HCT116 (cell line): ENCODE measurements at regions not wholly inside any gene's neighbourhood (a gene's known extent, or its start where the extent isn't known, plus 50 kb on each side); places are given as distances from the start of the nearest gene placed in this dataset.

ENCODE experiments used
- ATAC-seq: fragments of 200-7000 bp; cut with Tn5 transposase; 2 replicates; pipeline ENCODE4 v1.9.1; 2020; ENCODE audit warnings: mild to moderate bottlenecking, moderate library complexity
- BruUV-seq: library from RNA; stranded (reverse); fragments of 400-500 nt; replicated peaks from 2 replicates; lab custom pipeline; 2021; lab: Mats Ljungman, UMichigan
- CTCF ChIA-PET: fragments of 300-600 bp; sonication (Branson Sonifier 250); formaldehyde crosslinking; loops from one replicate; lab custom pipeline; 2021; ENCODE audit warnings: antibody characterized with exemption; lab: Charles Lee
- POLR2A ChIA-PET: fragments of 300-600, 350-600 bp; sonication (Branson Sonifier 250); formaldehyde crosslinking; loops from one replicate; lab custom pipeline; 2021; ENCODE audit warnings: antibody characterized with exemption; lab: Charles Lee
- RAD21 ChIA-PET, 2 experiments: fragments of 300-600 bp; sonication (Branson Sonifier 250); formaldehyde crosslinking; loops; one replicate each; lab custom pipeline; 2023; ENCODE audit warnings: low total read pairs in 2 of 2; ENCODE audit not compliant: uncharacterized antibody in 2 of 2, unreplicated experiment in 2 of 2, low non-redundant PET in 1 of 2; lab: Charles Lee
- DNase-seq: peaks from one replicate; pipeline ENCODE4 v3.0.0-alpha.2; 2010; ENCODE audit warnings: low read depth, low spot score
- H2AFZ ChIP-seq: fragments of 200-600 bp; shearing (Covaris generic), sonication (generic); 2 replicates; pipeline ENCODE4 v1.6.1; 2017; ENCODE audit warnings: low read depth, mixed run types, mixed read lengths, antibody characterized with exemption, low read length; ENCODE audit not compliant: poor library complexity, severe bottlenecking
- H3K27ac ChIP-seq: 2 replicates; pipeline ENCODE4 v1.5.1; 2012; ENCODE audit warnings: low read depth, low read length
- H3K27me3 ChIP-seq: fragments of 200-600 bp; sonication (generic); 2 replicates; pipeline ENCODE4 v1.6.1; 2016; ENCODE audit warnings: mixed run types, low read length, mixed read lengths; ENCODE audit not compliant: insufficient read depth
- H3K36me3 ChIP-seq, 2 experiments: fragments of 200-500 bp in 1 of 2; fragments of 200-600 bp in 1 of 2; sonication (Bioruptor generic) in 1 of 2; sonication (generic) in 1 of 2; 2 replicates each; pipeline versions ENCODE4 v1.5.1 to v1.6.1; 2014 to 2016; ENCODE audit warnings: low read length in 2 of 2, inconsistent platforms in 1 of 2, mixed read lengths in 1 of 2, mixed run types in 1 of 2; ENCODE audit not compliant: insufficient read depth in 2 of 2, control insufficient read depth in 1 of 2
- H3K4me1 ChIP-seq, 2 experiments: fragments of 200-600 bp in 1 of 2; sonication (generic) in 1 of 2; 2 replicates each; pipeline versions ENCODE4 v1.5.1 to v1.6.1; 2012 to 2017; ENCODE audit warnings: low read length in 2 of 2, inconsistent platforms in 1 of 2, mild to moderate bottlenecking in 1 of 2, mixed read lengths in 1 of 2, mixed run types in 1 of 2, moderate library complexity in 1 of 2; ENCODE audit not compliant: insufficient read depth in 2 of 2, control insufficient read depth in 1 of 2
- H3K4me2 ChIP-seq: fragments of 200-600 bp; sonication (generic); 2 replicates; pipeline ENCODE4 v1.6.1; 2017; ENCODE audit warnings: mixed run types, low read length, mixed read lengths
- H3K4me3 ChIP-seq, 2 experiments: fragments of 200-600 bp in 1 of 2; sonication (generic) in 1 of 2; replicated peaks in 1 of 2; 2 replicates each; pipeline ENCODE4 v1.5.1; 2011 to 2016; ENCODE audit warnings: low read length in 2 of 2, control low read depth in 1 of 2, low read depth in 1 of 2, mild to moderate bottlenecking in 1 of 2, mixed read lengths in 1 of 2, mixed run types in 1 of 2
- H3K79me2 ChIP-seq: fragments of 200-600 bp; sonication (generic); 2 replicates; pipeline ENCODE4 v1.6.1; 2017; ENCODE audit warnings: mild to moderate bottlenecking, mixed run types, low read length, moderate library complexity, mixed read lengths; ENCODE audit not compliant: insufficient read depth
- H3K9ac ChIP-seq: fragments of 200-600 bp; sonication (generic); 2 replicates; pipeline ENCODE4 v1.6.1; 2016; ENCODE audit warnings: low read length, mixed read lengths
- H3K9me2 ChIP-seq: fragments of 200-600 bp; sonication (generic), shearing (Covaris generic); 2 replicates; pipeline ENCODE4 v1.6.1; 2017; ENCODE audit warnings: mixed run types, mild to moderate bottlenecking, moderate library complexity; ENCODE audit not compliant: insufficient read depth
- H3K9me3 ChIP-seq, 2 experiments: fragments of 200-500 bp in 1 of 2; fragments of 200-600 bp in 1 of 2; sonication (Bioruptor generic) in 1 of 2; sonication (generic) in 1 of 2; 2 replicates each; pipeline ENCODE4 v1.6.1; 2014 to 2017; ENCODE audit warnings: low read length in 2 of 2, mixed read lengths in 2 of 2, inconsistent platforms in 1 of 2, low read depth in 1 of 2, mild to moderate bottlenecking in 1 of 2, mixed run types in 1 of 2, moderate library complexity in 1 of 2; ENCODE audit not compliant: control insufficient read depth in 1 of 2, insufficient read depth in 1 of 2
- H4K20me1 ChIP-seq: fragments of 200-600 bp; sonication (generic), shearing (Covaris generic); 2 replicates; pipeline ENCODE4 v1.6.1; 2017; ENCODE audit warnings: mixed run types, mild to moderate bottlenecking, moderate library complexity; ENCODE audit not compliant: insufficient read depth
- CTCF ChIP-seq, 3 experiments: fragments of 200-600 bp in 1 of 3; sonication (generic) in 1 of 3; IDR thresholded peaks in 2 of 3; conservative IDR thresholded peaks in 1 of 3; 2 replicates each; pipeline ENCODE4 v1.5.1; 2012 to 2017; ENCODE audit warnings: low read depth in 2 of 3, low read length in 2 of 3, antibody characterized with exemption in 1 of 3, borderline replicate concordance in 1 of 3, control low read depth in 1 of 3, mild to moderate bottlenecking in 1 of 3, mixed read lengths in 1 of 3, mixed run types in 1 of 3, moderate library complexity in 1 of 3; ENCODE audit not compliant: insufficient read depth in 1 of 3
- EGR1 ChIP-seq: IDR thresholded peaks from 2 replicates; pipeline ENCODE4 v1.6.1; 2012; ENCODE audit warnings: low read depth
- ELF1 ChIP-seq: IDR thresholded peaks from 2 replicates; pipeline ENCODE4 v1.6.1; 2012; ENCODE audit warnings: low read depth, borderline replicate concordance
- FOSL1 ChIP-seq: IDR thresholded peaks from 2 replicates; pipeline ENCODE4 v1.6.1; 2012; ENCODE audit warnings: low read depth
- JUND ChIP-seq: IDR thresholded peaks from 2 replicates; pipeline ENCODE4 v1.6.1; 2012
- MAX ChIP-seq: IDR thresholded peaks from 2 replicates; pipeline ENCODE4 v1.6.1; 2012
- SIN3A ChIP-seq: IDR thresholded peaks from 2 replicates; pipeline ENCODE4 v1.6.1; 2012; ENCODE audit warnings: low read depth
- SP1 ChIP-seq: IDR thresholded peaks from 2 replicates; pipeline ENCODE4 v1.6.1; 2012; ENCODE audit warnings: low read depth
- SRF ChIP-seq: IDR thresholded peaks from 2 replicates; pipeline ENCODE4 v1.6.1; 2012; ENCODE audit warnings: low read depth
- TCF7L2 ChIP-seq: IDR thresholded peaks from 2 replicates; pipeline ENCODE4 v1.7.0; 2011; ENCODE audit warnings: borderline replicate concordance, inconsistent platforms; ENCODE audit not compliant: insufficient read depth, insufficient read length; ENCODE audit errors: extremely low read depth
- YY1 ChIP-seq: IDR thresholded peaks from 2 replicates; pipeline ENCODE4 v1.6.1; 2011; ENCODE audit warnings: low read length, low read depth, moderate library complexity, mild to moderate bottlenecking; ENCODE audit not compliant: insufficient replicate concordance; ENCODE audit errors: extremely low read depth
- ZBTB33 ChIP-seq: IDR thresholded peaks from 2 replicates; pipeline ENCODE4 v1.6.1; 2011; ENCODE audit warnings: mild to moderate bottlenecking, low read length, moderate library complexity; ENCODE audit not compliant: insufficient replicate concordance; ENCODE audit errors: extremely low read depth
- intact Hi-C: fragments of 100-400 bp; cut with micrococcal nuclease; formaldehyde crosslinking; loops from 2 replicates; pipeline ENCODE4 v1.10.0; 2022

GRCh38 chr9:90979138-90979551 lies 177.5 kb downstream of the SYK start:
- Histone ChIP-seq H3K4me1 (peaks cover 0 to 8% of the 10 kb centered on the region in 2 experiments; a peak in 1 of 4 replicates), H3K9me2 (no peaks in the 10 kb centered on the region), H3K36me3 (no peaks in the 10 kb centered on the region), H3K79me2 (no peaks in the 10 kb centered on the region), H4K20me1 (no peaks in the 10 kb centered on the region), H2AFZ (no peak overlapping the region), H3K27me3 (no peaks in the 10 kb centered on the region), H3K27ac (no peak overlapping the region), H3K9me3 (no peaks in the 10 kb centered on the region), H3K4me3 (no peak overlapping the region), H3K9ac (no peak overlapping the region), H3K4me2 (no peak overlapping the region)
- DNase-seq (no peak), ATAC-seq (no peak)
- BruUV-seq = no TSS peak
- intact Hi-C loops = no loop called here
- POLR2A ChIA-PET = no interaction called here
- CTCF ChIA-PET = interaction anchor here (1.3 kb wide), 1 partner anchor 64 kb away, joined by 4 read pairs; no protein-coding TSS in a partner anchor
- RAD21 ChIA-PET = no interaction called here
- no peak for TF ChIP-seq YY1
- no peak for TF ChIP-seq SP1
- TF ChIP-seq JUND = no peak
- TF ChIP-seq CTCF (IDR thresholded peaks at IDR 0.05 in 2 of 3, conservative IDR thresholded peaks at IDR 0.05 in 1 of 3; ENCODE audit: borderline replicate concordance in 1 of 3, insufficient read depth in 1 of 3, low read depth in 2 of 3, low read length in 2 of 3) = no peak
- TF ChIP-seq SIN3A = no peak
- TF ChIP-seq, all 23 proteins: peak for 0

GRCh38 chr9:90979639-90980038 lies 178.0 kb downstream of the SYK start:
- ChIA-PET RAD21 (no interaction called here), POLR2A (no interaction called here), CTCF (interaction anchor here (1.3 kb wide), 1 partner anchor 65 kb away, joined by 4 read pairs; no protein-coding TSS in a partner anchor)
- no peaks in the 10 kb centered on the region for H3K9me2 ChIP-seq
- H2AFZ ChIP-seq = no peak overlapping the region
- H3K27ac ChIP-seq = no peak overlapping the region
- no peaks in the 10 kb centered on the region for H3K79me2 ChIP-seq
- no peak overlapping the region for H3K4me2 ChIP-seq
- ATAC-seq = no peak
- no peak overlapping the region for H3K9ac ChIP-seq
- DNase-seq = no peak
- no peaks in the 10 kb centered on the region for H3K27me3 ChIP-seq
- H3K36me3 ChIP-seq = no peaks in the 10 kb centered on the region
- intact Hi-C loops = loop anchor here (10.0 kb wide), 1 partner anchor 705 kb away; no protein-coding TSS in a partner anchor
- H3K9me3 ChIP-seq = no peaks in the 10 kb centered on the region
- no peak overlapping the region for H3K4me3 ChIP-seq
- BruUV-seq = no TSS peak
- TF ChIP-seq TCF7L2 = no peak
- TF ChIP-seq MAX = no peak
- TF ChIP-seq CTCF (IDR thresholded peaks at IDR 0.05 in 2 of 3, conservative IDR thresholded peaks at IDR 0.05 in 1 of 3; ENCODE audit: borderline replicate concordance in 1 of 3, insufficient read depth in 1 of 3, low read depth in 2 of 3, low read length in 2 of 3) = no peak
- no peak for TF ChIP-seq SIN3A
- TF ChIP-seq ZBTB33 = no peak
- TF ChIP-seq EGR1 = no peak
- no peak for TF ChIP-seq SRF
- no peak for TF ChIP-seq ELF1
- TF ChIP-seq FOSL1 = no peak
- peaks cover 0 to 8% of the 10 kb centered on the region in 2 experiments; a peak in 1 of 4 replicates for H3K4me1 ChIP-seq
- H4K20me1 ChIP-seq = no peaks in the 10 kb centered on the region
